Ovary (tissue), 3 donors: ENCODE measurements at regions not wholly inside any gene's neighbourhood (a gene's known extent, or its start where the extent isn't known, plus 50 kb on each side); places are given as distances from the start of the nearest gene placed in this dataset.

Experiments used
- EP300 ChIP-seq: sonication (generic); formaldehyde crosslinking; IDR thresholded peaks from one replicate; pipeline ENCODE4 v1.6.1; 2017; ENCODE audit warnings: antibody characterized with exemption
- POLR2A ChIP-seq: fragments of 450-650 bp; IDR thresholded peaks from one replicate; pipeline ENCODE4 v1.6.1; 2017; ENCODE audit warnings: antibody characterized with exemption, mild to moderate bottlenecking, moderate library complexity
- TF ChIP-seq, protein P1 (sequence below), 3 donors: fragments of 450-650 bp in 2 of 3; fragments of 200-600 bp in 1 of 3; IDR thresholded peaks; one replicate each; pipeline versions ENCODE4 v1.5.1 to v1.8.0; 2016 to 2022; ENCODE audit warnings: antibody characterized with exemption in 3 of 3, mild to moderate bottlenecking in 1 of 3
- donor health status: DM: no; HTN: no; CAD: no.

DNA sequence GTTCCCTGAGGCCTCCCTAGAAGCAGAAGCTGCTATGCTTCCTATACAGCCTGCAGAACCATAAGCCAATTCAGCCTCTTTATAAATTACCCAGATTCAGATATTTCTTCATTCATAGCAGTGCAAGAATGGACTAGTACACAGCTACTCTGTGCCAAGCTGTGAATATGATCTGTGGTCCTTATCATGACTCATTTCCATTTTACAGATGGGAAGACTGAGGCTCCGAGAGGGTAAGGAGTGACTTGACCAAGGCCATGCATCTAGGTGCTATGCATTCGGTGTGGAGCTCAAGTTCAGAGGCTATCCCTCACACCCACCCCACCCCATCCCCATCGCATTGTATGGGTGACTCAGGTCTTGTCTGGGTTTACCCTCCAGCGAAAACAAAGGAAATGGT lies 52.3 kb upstream of the DISP3 start:
- TF ChIP-seq, protein P1, sequence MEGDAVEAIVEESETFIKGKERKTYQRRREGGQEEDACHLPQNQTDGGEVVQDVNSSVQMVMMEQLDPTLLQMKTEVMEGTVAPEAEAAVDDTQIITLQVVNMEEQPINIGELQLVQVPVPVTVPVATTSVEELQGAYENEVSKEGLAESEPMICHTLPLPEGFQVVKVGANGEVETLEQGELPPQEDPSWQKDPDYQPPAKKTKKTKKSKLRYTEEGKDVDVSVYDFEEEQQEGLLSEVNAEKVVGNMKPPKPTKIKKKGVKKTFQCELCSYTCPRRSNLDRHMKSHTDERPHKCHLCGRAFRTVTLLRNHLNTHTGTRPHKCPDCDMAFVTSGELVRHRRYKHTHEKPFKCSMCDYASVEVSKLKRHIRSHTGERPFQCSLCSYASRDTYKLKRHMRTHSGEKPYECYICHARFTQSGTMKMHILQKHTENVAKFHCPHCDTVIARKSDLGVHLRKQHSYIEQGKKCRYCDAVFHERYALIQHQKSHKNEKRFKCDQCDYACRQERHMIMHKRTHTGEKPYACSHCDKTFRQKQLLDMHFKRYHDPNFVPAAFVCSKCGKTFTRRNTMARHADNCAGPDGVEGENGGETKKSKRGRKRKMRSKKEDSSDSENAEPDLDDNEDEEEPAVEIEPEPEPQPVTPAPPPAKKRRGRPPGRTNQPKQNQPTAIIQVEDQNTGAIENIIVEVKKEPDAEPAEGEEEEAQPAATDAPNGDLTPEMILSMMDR (IDR thresholded peaks at IDR 0.05) = no peak
- TF ChIP-seq POLR2A (no peak), EP300 (no peak)
